ENCODE measurements at regions not wholly inside any gene's neighbourhood (a gene's known extent, or its start where the extent isn't known, plus 50 kb on each side); places are given as distances from the start of the nearest gene placed in this dataset.
"Not testable (repeated sequence)": the region's sequence is repeated elsewhere in the genome, so short reads cannot be mapped to it uniquely, and the experiment has no call there.

- Mint-ChIP-seq H3K9me3 (no peaks in the 10 kb centered on the region), H3K4me1 (no peaks in the 10 kb centered on the region), H3K27ac (no peak overlapping the region), H3K4me3 (no peak overlapping the region), H3K36me3 (no peaks in the 10 kb centered on the region), H3K27me3 (peaks cover 8% of the 10 kb centered on the region)
- DNase-seq: no peak
- no peak for ATAC-seq (ENCODE audit: low read depth)
- POLR2A ChIA-PET: no interaction called here
These were observed 468.6 kb upstream of the ZMIZ1 start for GRCh38 chr10:78600121-78600665.

- H3K4me1 Mint-ChIP-seq: no peaks in the 10 kb centered on the region
- no peaks in the 10 kb centered on the region for H3K9me3 Mint-ChIP-seq
- POLR2A ChIA-PET: no interaction called here
- DNase-seq (no peak), ATAC-seq (ENCODE audit: low read depth) (no peak)
- H3K36me3 Mint-ChIP-seq: no peaks in the 10 kb centered on the region
- H3K4me3 Mint-ChIP-seq: no peak overlapping the region
- no peak overlapping the region for H3K27ac Mint-ChIP-seq
- peaks cover 8% of the 10 kb centered on the region for H3K27me3 Mint-ChIP-seq
These were observed 468.0 kb upstream of the ZMIZ1 start for GRCh38 chr10:78600740-78601139.

GRCh38 chr10:78602201-78602932 lies 466.4 kb upstream of the ZMIZ1 start:
- DNase-seq (no peak), ATAC-seq (ENCODE audit: low read depth) (no peak)
- H3K27me3 Mint-ChIP-seq: peaks cover 8% of the 10 kb centered on the region
- POLR2A ChIA-PET: no interaction called here
- no peaks in the 10 kb centered on the region for H3K9me3 Mint-ChIP-seq
- no peak overlapping the region for H3K4me3 Mint-ChIP-seq
- no peaks in the 10 kb centered on the region for H3K4me1 Mint-ChIP-seq
- no peak overlapping the region for H3K27ac Mint-ChIP-seq
- H3K36me3 Mint-ChIP-seq: no peaks in the 10 kb centered on the region

DNA sequence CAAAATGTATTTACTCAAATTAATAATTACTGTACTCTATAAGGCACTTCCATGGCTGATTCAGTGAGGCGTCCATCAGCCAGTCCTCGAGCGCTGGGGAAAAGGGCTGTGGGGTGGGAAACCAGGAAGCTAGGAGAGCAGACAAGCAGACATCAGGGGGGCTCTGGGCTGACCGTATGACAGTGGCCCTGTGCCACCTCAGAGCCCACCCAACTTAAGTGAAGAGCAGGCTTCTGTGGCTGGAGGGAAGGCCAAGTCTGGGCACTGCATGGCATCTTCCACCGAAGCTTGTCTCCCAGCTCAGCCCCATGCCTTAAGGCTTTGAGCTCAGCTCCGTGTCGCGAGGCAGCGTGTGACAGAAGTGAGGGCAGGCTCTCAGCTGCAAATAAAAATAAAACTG lies 464.5 kb upstream of the ZMIZ1 start:
- H3K36me3 Mint-ChIP-seq: no peaks in the 10 kb centered on the region
- H3K27ac Mint-ChIP-seq: no peak overlapping the region
- peaks cover 18% of the 10 kb centered on the region for H3K27me3 Mint-ChIP-seq
- H3K4me3 Mint-ChIP-seq: no peak overlapping the region
- peaks cover 4% of the 10 kb centered on the region for H3K9me3 Mint-ChIP-seq
- POLR2A ChIA-PET: no interaction called here
- no peaks in the 10 kb centered on the region for H3K4me1 Mint-ChIP-seq
- no peak for DNase-seq
- ATAC-seq (ENCODE audit: low read depth): no peak

- ATAC-seq (ENCODE audit: low read depth): no peak
- no peak overlapping the region for H3K27ac Mint-ChIP-seq
- no peaks in the 10 kb centered on the region for H3K4me1 Mint-ChIP-seq
- no peak for DNase-seq
- peaks cover 18% of the 10 kb centered on the region for H3K27me3 Mint-ChIP-seq
- no peak overlapping the region for H3K4me3 Mint-ChIP-seq
- H3K9me3 Mint-ChIP-seq: peaks cover 4% of the 10 kb centered on the region
- H3K36me3 Mint-ChIP-seq: no peaks in the 10 kb centered on the region
- POLR2A ChIA-PET: no interaction called here
These were observed 464.0 kb upstream of the ZMIZ1 start for GRCh38 chr10:78604721-78605120.

DNA sequence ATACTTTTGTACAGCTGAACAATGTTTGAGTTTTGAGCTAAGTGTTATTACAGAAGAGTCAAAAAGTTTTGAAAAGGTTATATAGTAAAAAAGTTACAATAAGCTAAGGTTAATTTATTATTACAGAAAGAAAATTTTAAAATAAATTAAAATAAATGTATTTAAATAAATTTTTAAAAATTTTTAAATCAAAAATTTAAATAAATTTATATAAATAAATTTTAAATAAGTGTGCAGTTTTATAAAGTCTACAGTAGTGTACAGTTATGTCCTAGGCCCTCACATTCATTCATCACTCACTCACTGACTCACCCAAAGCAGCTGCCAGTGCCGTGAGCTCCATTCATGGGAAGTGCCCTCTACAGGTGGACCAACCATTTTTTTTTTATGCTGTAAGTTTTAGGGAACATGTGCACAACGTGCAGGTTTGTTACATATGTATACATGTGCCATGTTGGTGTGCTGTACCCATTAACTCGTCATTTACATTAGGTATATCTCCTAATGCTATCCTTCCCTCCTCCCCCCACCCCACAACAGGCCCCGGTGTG lies 462.9 kb upstream of the ZMIZ1 start:
- Mint-ChIP-seq H3K9me3 (peaks cover 10% of the 10 kb centered on the region), H3K4me3 (no peak overlapping the region), H3K27me3 (peaks cover 17% of the 10 kb centered on the region), H3K27ac (no peak overlapping the region), H3K4me1 (no peaks in the 10 kb centered on the region), H3K36me3 (no peaks in the 10 kb centered on the region)
- no peak for ATAC-seq (ENCODE audit: low read depth)
- POLR2A ChIA-PET: no interaction called here
- DNase-seq: no peak

DNA sequence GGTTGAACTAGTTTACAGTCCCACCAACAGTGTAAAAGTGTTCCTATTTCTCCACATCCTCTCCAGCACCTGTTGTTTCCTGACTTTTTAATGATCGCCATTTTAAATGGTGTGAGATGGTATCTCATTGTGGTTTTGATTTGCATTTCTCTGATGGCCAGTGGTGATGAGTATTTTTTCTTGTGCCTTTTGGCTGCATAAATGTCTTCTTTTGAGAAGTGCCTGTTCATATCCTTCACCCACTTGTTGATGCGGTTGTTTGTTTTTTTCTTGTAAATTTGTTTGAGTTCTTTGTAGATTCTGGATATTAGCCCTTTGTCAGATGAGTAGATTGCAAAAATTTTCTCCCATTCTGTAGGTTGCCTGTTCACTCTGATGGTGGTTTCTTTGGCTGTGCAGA lies 462.0 kb upstream of the ZMIZ1 start:
- H3K27me3 Mint-ChIP-seq: peaks cover 21% of the 10 kb centered on the region
- ATAC-seq (ENCODE audit: low read depth); POLR2A ChIA-PET; H3K4me1 Mint-ChIP-seq; H3K27ac Mint-ChIP-seq; H3K4me3 Mint-ChIP-seq; H3K36me3 Mint-ChIP-seq; DNase-seq: not testable (repeated sequence)
- H3K9me3 Mint-ChIP-seq: peaks cover 10% of the 10 kb centered on the region

DNA sequence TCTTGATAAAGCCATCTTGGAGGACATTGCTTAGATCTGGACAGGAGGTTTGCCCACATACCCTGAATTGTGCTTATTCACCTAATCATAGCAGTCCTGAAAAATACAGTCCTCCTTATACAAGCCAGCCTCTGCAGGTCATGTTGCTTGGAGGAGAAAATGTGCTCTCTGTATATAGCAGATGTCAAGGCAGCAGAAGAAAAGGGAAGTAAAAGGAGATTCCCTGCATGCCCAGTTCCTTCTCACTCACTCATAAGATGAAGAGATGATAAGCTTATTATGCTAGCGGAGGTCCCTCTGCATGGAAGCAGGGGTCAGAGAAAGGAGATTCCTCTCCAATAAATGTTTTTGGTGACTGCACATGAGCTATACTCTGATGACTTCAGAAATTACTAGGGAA lies 458.8 kb upstream of the ZMIZ1 start:
- DNase-seq: no peak
- ATAC-seq (ENCODE audit: low read depth): no peak
- no peaks in the 10 kb centered on the region for H3K36me3 Mint-ChIP-seq
- no peaks in the 10 kb centered on the region for H3K4me1 Mint-ChIP-seq
- peaks cover 16% of the 10 kb centered on the region for H3K27me3 Mint-ChIP-seq
- H3K9me3 Mint-ChIP-seq: peaks cover 10% of the 10 kb centered on the region
- POLR2A ChIA-PET: no interaction called here
- H3K27ac Mint-ChIP-seq: no peak overlapping the region
- no peak overlapping the region for H3K4me3 Mint-ChIP-seq

- DNase-seq (no peak), ATAC-seq (ENCODE audit: low read depth) (no peak)
- POLR2A ChIA-PET: no interaction called here
- Mint-ChIP-seq H3K4me3 (no peak overlapping the region), H3K4me1 (no peaks in the 10 kb centered on the region), H3K27ac (no peak overlapping the region), H3K36me3 (no peaks in the 10 kb centered on the region), H3K9me3 (peaks cover 10% of the 10 kb centered on the region), H3K27me3 (peaks cover 15% of the 10 kb centered on the region)
These were observed 455.6 kb upstream of the ZMIZ1 start for GRCh38 chr10:78613132-78613531.

DNA sequence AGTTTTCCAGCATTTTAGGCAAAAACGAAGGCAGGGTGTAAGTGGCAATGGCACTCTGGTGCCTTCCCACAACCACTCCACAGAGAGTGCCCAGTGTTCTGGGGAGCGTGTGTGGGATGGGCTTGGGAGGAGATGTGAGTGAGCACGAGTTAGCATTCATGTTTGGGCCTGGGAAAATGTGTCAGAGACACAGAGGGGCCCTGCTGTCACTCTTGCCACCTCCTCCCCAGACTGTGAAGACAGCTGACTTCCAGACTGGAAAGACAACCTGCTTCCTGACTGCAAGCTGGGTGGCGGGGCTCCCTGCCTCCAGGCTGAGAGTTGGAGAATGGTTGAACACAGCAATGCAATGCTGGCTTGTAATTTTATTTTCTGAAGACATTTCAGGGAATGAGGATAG lies 454.5 kb upstream of the ZMIZ1 start:
- POLR2A ChIA-PET: no interaction called here

GRCh38 chr10:78614744-78615143 lies 454.0 kb upstream of the ZMIZ1 start:
- ATAC-seq (ENCODE audit: low read depth): no peak
- DNase-seq: no peak
- no peak overlapping the region for H3K27ac Mint-ChIP-seq
- H3K4me1 Mint-ChIP-seq: no peaks in the 10 kb centered on the region
- POLR2A ChIA-PET: no interaction called here
- peaks cover 6% of the 10 kb centered on the region for H3K9me3 Mint-ChIP-seq
- no peaks in the 10 kb centered on the region for H3K36me3 Mint-ChIP-seq
- H3K27me3 Mint-ChIP-seq: peaks cover 10% of the 10 kb centered on the region
- H3K4me3 Mint-ChIP-seq: no peak overlapping the region

More for the DNA sequence above, 454.5 kb upstream of the ZMIZ1 start:
- Mint-ChIP-seq H3K4me1 (no peaks in the 10 kb centered on the region), H3K27ac (no peak overlapping the region), H3K27me3 (peaks cover 10% of the 10 kb centered on the region), H3K36me3 (no peaks in the 10 kb centered on the region), H3K9me3 (peaks cover 7% of the 10 kb centered on the region), H3K4me3 (no peak overlapping the region)
- ATAC-seq (ENCODE audit: low read depth) (no peak), DNase-seq (no peak)

- Mint-ChIP-seq H3K9me3 (no peaks in the 10 kb centered on the region), H3K36me3 (no peaks in the 10 kb centered on the region), H3K27me3 (peaks cover 6% of the 10 kb centered on the region), H3K4me3 (no peak overlapping the region), H3K27ac (no peak overlapping the region), H3K4me1 (no peaks in the 10 kb centered on the region)
- ATAC-seq (ENCODE audit: low read depth) (no peak), DNase-seq (no peak)
- POLR2A ChIA-PET: no interaction called here
These were observed 452.6 kb upstream of the ZMIZ1 start for GRCh38 chr10:78616125-78616695.

DNA sequence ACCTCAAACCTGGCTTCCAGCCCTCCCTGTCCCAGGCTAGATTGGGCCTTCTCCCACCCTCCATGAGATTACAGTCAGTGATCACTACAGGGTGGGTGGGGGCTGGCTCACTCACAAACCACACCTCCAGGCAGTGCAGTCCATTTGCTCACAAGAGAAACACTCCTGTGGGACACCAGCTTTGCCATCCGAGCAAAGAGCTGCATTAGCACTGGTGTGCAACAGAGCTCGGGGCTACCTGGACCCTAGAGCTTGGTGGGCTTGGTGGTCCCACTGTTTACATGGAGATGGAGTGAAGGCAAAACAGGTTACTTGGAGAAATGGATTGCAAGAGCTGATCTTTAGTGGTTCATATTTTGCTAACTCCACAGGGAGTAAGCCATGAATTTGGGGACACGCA lies 451.7 kb upstream of the ZMIZ1 start:
- ATAC-seq (ENCODE audit: low read depth) (no peak), DNase-seq (no peak)
- H3K36me3 Mint-ChIP-seq: no peaks in the 10 kb centered on the region
- no peaks in the 10 kb centered on the region for H3K9me3 Mint-ChIP-seq
- H3K4me3 Mint-ChIP-seq: no peak overlapping the region
- peaks cover 4% of the 10 kb centered on the region for H3K27me3 Mint-ChIP-seq
- no peak overlapping the region for H3K27ac Mint-ChIP-seq
- H3K4me1 Mint-ChIP-seq: no peaks in the 10 kb centered on the region
- POLR2A ChIA-PET: no interaction called here

GRCh38 chr10:78617631-78618030 lies 451.1 kb upstream of the ZMIZ1 start:
- Mint-ChIP-seq H3K4me3 (no peak overlapping the region), H3K36me3 (no peaks in the 10 kb centered on the region), H3K9me3 (no peaks in the 10 kb centered on the region), H3K4me1 (no peaks in the 10 kb centered on the region), H3K27ac (no peak overlapping the region), H3K27me3 (peaks cover 8% of the 10 kb centered on the region)
- ATAC-seq (ENCODE audit: low read depth): no peak
- POLR2A ChIA-PET: no interaction called here
- no peak for DNase-seq
